GM19035 (cell line): ENCODE measurements at regions not wholly inside any gene's neighbourhood (a gene's known extent, or its start where the extent isn't known, plus 50 kb on each side); places are given as distances from the start of the nearest gene placed in this dataset.

ENCODE experiments used
- ATAC-seq: cut with Tn5 transposase; IDR thresholded peaks from one replicate; pipeline ENCODE4 v1.9.1; 2021; ENCODE audit not compliant: unreplicated experiment

- no peak for ATAC-seq
Measured at GRCh38 chr14:82298811-82299210, 765.2 kb upstream of the SEL1L start.

GRCh38 chr14:82309199-82309598 is 775.5 kb upstream of the SEL1L start:
- no peak for ATAC-seq

GRCh38 chr14:82313889-82314288 is 780.2 kb upstream of the SEL1L start:
- no peak for ATAC-seq

- no peak for ATAC-seq
Measured at GRCh38 chr14:82328442-82328841, 794.8 kb upstream of the SEL1L start.

GRCh38 chr14:82341261-82341810 is 807.7 kb upstream of the SEL1L start:
- no peak for ATAC-seq

GRCh38 chr14:82342596-82342995 is 808.9 kb upstream of the SEL1L start:
- ATAC-seq, result no peak

GRCh38 chr14:82345184-82345583 is 811.5 kb upstream of the SEL1L start:
- ATAC-seq, result no peak

- no peak for ATAC-seq
Measured at GRCh38 chr14:82354126-82354525, 820.5 kb upstream of the SEL1L start.

- ATAC-seq, result no peak
Measured at GRCh38 chr14:82359201-82359600, 825.5 kb upstream of the SEL1L start.

GRCh38 chr14:82362452-82362851 is 828.8 kb upstream of the SEL1L start:
- no peak for ATAC-seq

GRCh38 chr14:82365471-82365870 is 831.8 kb upstream of the SEL1L start:
- no peak for ATAC-seq

- no peak for ATAC-seq
Measured at GRCh38 chr14:82366803-82367202, 833.1 kb upstream of the SEL1L start.

- ATAC-seq, result no peak
Measured at GRCh38 chr14:82379291-82379690, 845.6 kb upstream of the SEL1L start.

GRCh38 chr14:82385048-82385447 is 851.4 kb upstream of the SEL1L start:
- no peak for ATAC-seq

- ATAC-seq, result no peak
Measured at GRCh38 chr14:82387699-82388098, 854.0 kb upstream of the SEL1L start.

GRCh38 chr14:82388488-82388887 is 854.8 kb upstream of the SEL1L start:
- ATAC-seq, result no peak

GRCh38 chr14:82390586-82390985 is 856.9 kb upstream of the SEL1L start:
- ATAC-seq, result no peak

- ATAC-seq, result no peak
Measured at GRCh38 chr14:82394916-82395315, 861.3 kb upstream of the SEL1L start.

GRCh38 chr14:82398256-82398655 is 864.6 kb upstream of the SEL1L start:
- ATAC-seq, result no peak

GRCh38 chr14:82403987-82404386 is 870.3 kb upstream of the SEL1L start:
- no peak for ATAC-seq

GRCh38 chr14:82410064-82410463 is 876.4 kb upstream of the SEL1L start:
- no peak for ATAC-seq

GRCh38 chr14:82411298-82411697 is 877.6 kb upstream of the SEL1L start:
- no peak for ATAC-seq

- no peak for ATAC-seq
Measured at GRCh38 chr14:82412545-82412944, 878.9 kb upstream of the SEL1L start.
